ENCODE measurements at regions not wholly inside any gene's neighbourhood (a gene's known extent, or its start where the extent isn't known, plus 50 kb on each side); places are given as distances from the start of the nearest gene placed in this dataset.

- FAIRE-seq = no peak
- intact Hi-C loops (cut with DNase I) = no loop called here
Measured at GRCh38 chr14:71658261-71658860, 273.9 kb upstream of the RGS6 start.

GRCh38 chr14:71659159-71659558 lies 273.1 kb upstream of the RGS6 start:
- DNase-seq (no peak), FAIRE-seq (no peak)
- Histone ChIP-seq H3K27me3 (ENCODE audit: control insufficient read depth, insufficient read depth, low read length) (no peaks in the 10 kb centered on the region), H3K9ac (ENCODE audit: low read length in 3 of 3) (no peak overlapping the region), H3K9me3 (ENCODE audit: control insufficient read depth in 2 of 3, insufficient read depth in 1 of 3, low read length in 3 of 3) (no peaks in the 10 kb centered on the region), H3K27ac (ENCODE audit: low read depth in 2 of 2, low read length in 2 of 2) (no peak overlapping the region), H3K4me1 (ENCODE audit: control insufficient read depth in 2 of 3, insufficient read depth in 2 of 3, low read depth in 1 of 3, low read length in 3 of 3) (peaks cover 0 to 3% (median 0%) of the 10 kb centered on the region in 3 donors), H3K4me3 (ENCODE audit: low read length in 3 of 3) (no peak overlapping the region), H3K36me3 (ENCODE audit: control insufficient read depth in 2 of 3, insufficient read depth in 3 of 3, low read length in 3 of 3) (peaks cover 0 to 6% (median 4%) of the 10 kb centered on the region in 3 donors)
- intact Hi-C loops (cut with DNase I) = no loop called here
- no peak for TF ChIP-seq CTCF (IDR thresholded peaks at IDR 0.05; ENCODE audit: borderline replicate concordance, extremely low read depth, insufficient read depth)

More at GRCh38 chr14:71658261-71658860, 273.9 kb upstream of the RGS6 start:
- DNase-seq = no peak
- Histone ChIP-seq H3K9ac (ENCODE audit: low read length in 3 of 3) (no peak overlapping the region), H3K27ac (ENCODE audit: low read depth in 2 of 2, low read length in 2 of 2) (no peak overlapping the region), H3K27me3 (ENCODE audit: control insufficient read depth, insufficient read depth, low read length) (no peaks in the 10 kb centered on the region), H3K36me3 (ENCODE audit: control insufficient read depth in 2 of 3, insufficient read depth in 3 of 3, low read length in 3 of 3) (peaks cover 0 to 6% (median 4%) of the 10 kb centered on the region in 3 donors), H3K9me3 (ENCODE audit: control insufficient read depth in 2 of 3, insufficient read depth in 1 of 3, low read length in 3 of 3) (no peaks in the 10 kb centered on the region), H3K4me1 (ENCODE audit: control insufficient read depth in 2 of 3, insufficient read depth in 2 of 3, low read depth in 1 of 3, low read length in 3 of 3) (peaks cover 0 to 3% (median 0%) of the 10 kb centered on the region in 3 donors), H3K4me3 (ENCODE audit: low read length in 3 of 3) (no peak overlapping the region)
- no peak for TF ChIP-seq CTCF (IDR thresholded peaks at IDR 0.05; ENCODE audit: borderline replicate concordance, extremely low read depth, insufficient read depth)

- no peak for TF ChIP-seq CTCF (IDR thresholded peaks at IDR 0.05; ENCODE audit: borderline replicate concordance, extremely low read depth, insufficient read depth)
- Histone ChIP-seq H3K9me3 (ENCODE audit: control insufficient read depth in 2 of 3, insufficient read depth in 1 of 3, low read length in 3 of 3) (no peaks in the 10 kb centered on the region), H3K4me3 (ENCODE audit: low read length in 3 of 3) (no peak overlapping the region), H3K27me3 (ENCODE audit: control insufficient read depth, insufficient read depth, low read length) (no peaks in the 10 kb centered on the region), H3K4me1 (ENCODE audit: control insufficient read depth in 2 of 3, insufficient read depth in 2 of 3, low read depth in 1 of 3, low read length in 3 of 3) (peaks cover 0 to 3% (median 0%) of the 10 kb centered on the region in 3 donors), H3K27ac (ENCODE audit: low read depth in 2 of 2, low read length in 2 of 2) (no peak overlapping the region), H3K9ac (ENCODE audit: low read length in 3 of 3) (no peak overlapping the region), H3K36me3 (ENCODE audit: control insufficient read depth in 2 of 3, insufficient read depth in 3 of 3, low read length in 3 of 3) (peaks cover 0 to 6% (median 4%) of the 10 kb centered on the region in 3 donors)
- DNase-seq (no peak), FAIRE-seq (no peak)
- intact Hi-C loops (cut with DNase I) = no loop called here
Measured at GRCh38 chr14:71661441-71661840, 270.8 kb upstream of the RGS6 start.

All from kidney (tissue), 13 donors.